ENCODE measurements at regions not wholly inside any gene's neighbourhood (a gene's known extent, or its start where the extent isn't known, plus 50 kb on each side); places are given as distances from the start of the nearest gene placed in this dataset.

GRCh38 chr2:167721593-167721992 lies 525.8 kb downstream of the STK39 start:
- TF ChIP-seq CTCF (IDR thresholded peaks at IDR 0.05) (no peak), EZH2 (IDR thresholded peaks at IDR 0.05; ENCODE audit: borderline replicate concordance, insufficient read depth, low read depth, low read length, poor library complexity, severe bottlenecking) (no peak)
